ENCODE measurements at regions not wholly inside any gene's neighbourhood (a gene's known extent, or its start where the extent isn't known, plus 50 kb on each side); places are given as distances from the start of the nearest gene placed in this dataset.

GRCh38 chr5:82833277-82833676 lies 243.9 kb downstream of the TMEM167A start:
- H3K9me3 ChIP-seq = peaks cover 0 to 21% (median 12%) of the 10 kb centered on the region in 8 donors
- 89 to 96% (median 90%) methylated on average over 3 of the region's 3 CpGs for WGBS, 5 donors
- no peak overlapping the region for H3K27ac ChIP-seq
- H3K36me3 ChIP-seq = no peaks in the 10 kb centered on the region
- intact Hi-C loops (cut with DNase I; ENCODE audit: low total_unique reads) = no loop called here
- no peaks in the 10 kb centered on the region for H3K4me1 ChIP-seq
- DNase-seq = no peak
- no peak overlapping the region for H3K4me3 ChIP-seq
- no peaks in the 10 kb centered on the region for H3K27me3 ChIP-seq (replicated peaks in 1 of 7)
- no peak for TF ChIP-seq POLR2AphosphoS5 (IDR thresholded peaks at IDR 0.05)
- TF ChIP-seq CTCF (IDR thresholded peaks at IDR 0.05 in 8 of 11, conservative IDR thresholded peaks at IDR 0.05 in 3 of 11) = no peak
- no peak for TF ChIP-seq POLR2A (IDR thresholded peaks at IDR 0.05)

GRCh38 chr5:82832445-82832844 lies 244.7 kb downstream of the TMEM167A start:
- Histone ChIP-seq H3K9me3 (peaks cover 0 to 21% (median 12%) of the 10 kb centered on the region in 8 donors), H3K27me3 (replicated peaks in 1 of 7) (no peaks in the 10 kb centered on the region), H3K4me3 (no peak overlapping the region), H3K36me3 (no peaks in the 10 kb centered on the region), H3K4me1 (no peaks in the 10 kb centered on the region), H3K27ac (no peak overlapping the region)
- WGBS, 5 donors = 76 to 89% (median 78%) methylated on average over 2 of the region's 2 CpGs
- intact Hi-C loops (cut with DNase I; ENCODE audit: low total_unique reads) = no loop called here
- TF ChIP-seq CTCF (IDR thresholded peaks at IDR 0.05 in 8 of 11, conservative IDR thresholded peaks at IDR 0.05 in 3 of 11) (no peak), POLR2AphosphoS5 (IDR thresholded peaks at IDR 0.05) (no peak), POLR2A (IDR thresholded peaks at IDR 0.05) (no peak)
- DNase-seq = no peak

GRCh38 chr5:82828211-82828610 lies 249.0 kb downstream of the TMEM167A start:
- H3K27ac ChIP-seq = no peak overlapping the region
- no peak for DNase-seq

GRCh38 chr5:82827651-82828050 lies 249.5 kb downstream of the TMEM167A start:
- H3K9me3 ChIP-seq = no peaks in the 10 kb centered on the region
- no peaks in the 10 kb centered on the region for H3K36me3 ChIP-seq
- DNase-seq = no peak
- intact Hi-C loops (cut with DNase I; ENCODE audit: low total_unique reads) = no loop called here
- no peaks in the 10 kb centered on the region for H3K4me1 ChIP-seq
- WGBS, 5 donors = 70 to 76% (median 75%) methylated on average over 5 of the region's 5 CpGs
- no peaks in the 10 kb centered on the region for H3K27me3 ChIP-seq (replicated peaks in 1 of 7)
- TF ChIP-seq CTCF (IDR thresholded peaks at IDR 0.05 in 8 of 11, conservative IDR thresholded peaks at IDR 0.05 in 3 of 11) (no peak), POLR2AphosphoS5 (IDR thresholded peaks at IDR 0.05) (no peak), POLR2A (IDR thresholded peaks at IDR 0.05) (no peak)
- H3K4me3 ChIP-seq = no peak overlapping the region
- no peak overlapping the region for H3K27ac ChIP-seq

More at GRCh38 chr5:82828211-82828610, 249.0 kb downstream of the TMEM167A start:
- TF ChIP-seq CTCF (IDR thresholded peaks at IDR 0.05 in 8 of 11, conservative IDR thresholded peaks at IDR 0.05 in 3 of 11) = no peak
- no peak for TF ChIP-seq POLR2AphosphoS5 (IDR thresholded peaks at IDR 0.05)
- intact Hi-C loops (cut with DNase I; ENCODE audit: low total_unique reads) = no loop called here
- Histone ChIP-seq H3K9me3 (no peaks in the 10 kb centered on the region), H3K36me3 (no peaks in the 10 kb centered on the region), H3K4me3 (no peak overlapping the region), H3K4me1 (no peaks in the 10 kb centered on the region), H3K27me3 (replicated peaks in 1 of 7) (no peaks in the 10 kb centered on the region)
- WGBS, 5 donors = 72 to 83% (median 79%) methylated on average over 3 of the region's 3 CpGs
